WERI-Rb-1 (cell line): ENCODE measurements at regions not wholly inside any gene's neighbourhood (a gene's known extent, or its start where the extent isn't known, plus 50 kb on each side); places are given as distances from the start of the nearest gene placed in this dataset.

Source experiments
- DNase-seq: peaks from one replicate; pipeline ENCODE4 v3.0.0-alpha.2; 2020
- H3K27ac ChIP-seq: fragments of 250-450 bp; sonication (Bioruptor Pico); 2 replicates; pipeline ENCODE4 v1.5.1; 2020; ENCODE audit warnings: mild to moderate bottlenecking, moderate library complexity
- H3K27me3 ChIP-seq: fragments of 250-450 bp; sonication (Bioruptor Pico); 2 replicates; pipeline ENCODE4 v1.5.1; 2021; ENCODE audit warnings: mild to moderate bottlenecking, low read depth, moderate library complexity; ENCODE audit not compliant: insufficient read depth, severe bottlenecking
- H3K36me3 ChIP-seq: fragments of 250-450 bp; sonication (Bioruptor Pico); 2 replicates; pipeline ENCODE4 v1.5.1; 2020; ENCODE audit warnings: mild to moderate bottlenecking, moderate library complexity
- H3K4me3 ChIP-seq: 2 replicates; pipeline ENCODE4 v1.5.1; 2011; ENCODE audit warnings: low read depth, mild to moderate bottlenecking, control low read depth, low read length
- H3K9me3 ChIP-seq: fragments of 250-450 bp; sonication (Bioruptor Pico); 2 replicates; pipeline ENCODE4 v1.5.1; 2021; ENCODE audit warnings: mild to moderate bottlenecking, moderate library complexity; ENCODE audit not compliant: severe bottlenecking
- CTCF ChIP-seq: IDR thresholded peaks from 2 replicates; pipeline ENCODE4 v1.5.1; 2011; ENCODE audit warnings: low read depth, mild to moderate bottlenecking, control low read depth, inconsistent platforms, low read length

DNA sequence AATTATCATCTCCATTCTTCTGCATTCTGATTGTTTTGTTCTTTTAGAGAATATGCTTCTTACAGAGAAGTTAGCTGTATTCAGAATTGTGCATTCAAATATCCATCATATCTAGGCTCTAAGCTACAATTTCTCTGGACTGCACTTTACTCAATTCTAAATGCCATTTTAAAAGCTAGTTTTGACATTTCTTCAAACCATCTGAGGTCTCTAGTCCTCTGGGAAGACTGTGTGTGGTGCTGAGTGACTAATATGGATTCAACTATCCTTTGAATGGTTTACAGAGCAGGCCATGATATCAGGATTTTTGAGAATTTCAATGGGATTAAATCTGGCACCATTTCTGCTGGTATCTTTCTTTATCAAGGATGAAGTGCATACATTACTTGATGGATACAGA lies 285.7 kb downstream of the BTBD3 start:
- Histone ChIP-seq H3K4me3 (no peak overlapping the region), H3K9me3 (no peaks in the 10 kb centered on the region), H3K27me3 (no peaks in the 10 kb centered on the region), H3K27ac (no peak overlapping the region), H3K36me3 (no peaks in the 10 kb centered on the region)
- DNase-seq = no peak
- TF ChIP-seq CTCF = no peak

- no peaks in the 10 kb centered on the region for H3K27me3 ChIP-seq
Observed at GRCh38 chr20:12203981-12204380, 286.3 kb downstream of the BTBD3 start.

GRCh38 chr20:12207875-12208274 lies 290.2 kb downstream of the BTBD3 start:
- no peaks in the 10 kb centered on the region for H3K36me3 ChIP-seq
- H3K4me3 ChIP-seq = no peak overlapping the region
- H3K27me3 ChIP-seq = no peaks in the 10 kb centered on the region
- no peak overlapping the region for H3K27ac ChIP-seq
- peak; percentile 77 for TF ChIP-seq CTCF
- no peaks in the 10 kb centered on the region for H3K9me3 ChIP-seq
- peak; percentile 51 for DNase-seq

More at GRCh38 chr20:12203981-12204380, 286.3 kb downstream of the BTBD3 start:
- Histone ChIP-seq H3K27ac (no peak overlapping the region), H3K9me3 (no peaks in the 10 kb centered on the region), H3K4me3 (no peak overlapping the region), H3K36me3 (no peaks in the 10 kb centered on the region)
- no peak for TF ChIP-seq CTCF
- DNase-seq = no peak

- TF ChIP-seq CTCF = no peak
- no peak overlapping the region for H3K4me3 ChIP-seq
- no peaks in the 10 kb centered on the region for H3K9me3 ChIP-seq
- DNase-seq = no peak
- no peaks in the 10 kb centered on the region for H3K36me3 ChIP-seq
- H3K27me3 ChIP-seq = no peaks in the 10 kb centered on the region
- no peak overlapping the region for H3K27ac ChIP-seq
Observed at GRCh38 chr20:12210591-12210990, 292.9 kb downstream of the BTBD3 start.

DNA sequence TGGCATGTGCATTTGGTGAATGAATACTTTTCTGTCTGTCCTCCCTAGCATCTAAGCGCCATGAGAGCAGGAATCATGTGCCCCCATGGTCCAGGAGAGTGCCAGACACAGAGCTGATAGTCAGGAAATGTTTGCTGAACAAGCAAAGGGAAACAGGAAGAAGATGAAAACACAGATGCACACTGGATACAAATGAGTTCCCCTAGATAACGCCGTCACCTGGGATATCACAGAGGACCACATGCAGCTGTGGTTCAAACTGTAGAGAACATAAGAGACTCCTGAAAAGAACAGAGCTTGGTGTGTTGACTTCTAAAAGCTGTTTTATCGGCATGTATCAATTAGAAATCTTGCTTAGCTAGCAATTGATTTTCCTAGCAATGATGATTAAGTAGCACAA lies 293.7 kb downstream of the BTBD3 start:
- Histone ChIP-seq H3K9me3 (no peaks in the 10 kb centered on the region), H3K27me3 (no peaks in the 10 kb centered on the region), H3K4me3 (no peak overlapping the region), H3K36me3 (no peaks in the 10 kb centered on the region), H3K27ac (no peak overlapping the region)
- DNase-seq = no peak
- TF ChIP-seq CTCF = no peak

GRCh38 chr20:12217382-12217781 lies 299.7 kb downstream of the BTBD3 start:
- H3K36me3 ChIP-seq = no peaks in the 10 kb centered on the region
- no peak overlapping the region for H3K27ac ChIP-seq
- H3K9me3 ChIP-seq = no peaks in the 10 kb centered on the region
- no peak for DNase-seq
- no peak for TF ChIP-seq CTCF
- H3K4me3 ChIP-seq = no peak overlapping the region
- no peaks in the 10 kb centered on the region for H3K27me3 ChIP-seq
